PC-9 (cell line): ENCODE measurements at regions not wholly inside any gene's neighbourhood (a gene's known extent, or its start where the extent isn't known, plus 50 kb on each side); places are given as distances from the start of the nearest gene placed in this dataset.

ENCODE experiments used
- EZH2 ChIP-seq: fragments of 200-600 bp; sonication (generic); IDR thresholded peaks from 2 replicates; pipeline ENCODE4 v1.8.0; 2017; ENCODE audit warnings: antibody characterized with exemption, low read depth
- TF ChIP-seq, protein P1 (sequence below): fragments of 200-600 bp; sonication (generic); conservative IDR thresholded peaks from 2 replicates; pipeline ENCODE4 v1.6.1; 2017; ENCODE audit warnings: mixed run types, antibody characterized with exemption, mild to moderate bottlenecking, moderate library complexity

DNA sequence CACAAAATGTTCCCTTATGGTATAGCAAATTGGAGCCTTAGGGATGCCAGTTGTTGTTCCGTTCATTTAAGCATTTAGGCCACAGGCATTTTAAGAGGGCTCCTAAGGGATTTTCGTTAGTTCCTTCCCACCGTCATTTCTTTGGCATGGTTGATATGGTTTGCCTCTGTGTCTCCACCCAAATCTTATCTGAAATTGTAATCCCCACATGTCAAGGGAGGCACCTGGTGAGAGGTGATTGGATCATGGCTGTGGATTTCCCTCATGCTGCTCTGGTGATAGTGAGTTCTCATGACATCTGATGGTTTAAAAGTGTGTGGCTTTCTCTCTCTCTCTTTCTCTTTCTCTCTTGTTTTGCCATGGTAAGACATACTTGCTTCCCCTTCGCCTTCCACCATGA, 104.1 kb downstream of the ASB9 start:
- TF ChIP-seq, protein P1, sequence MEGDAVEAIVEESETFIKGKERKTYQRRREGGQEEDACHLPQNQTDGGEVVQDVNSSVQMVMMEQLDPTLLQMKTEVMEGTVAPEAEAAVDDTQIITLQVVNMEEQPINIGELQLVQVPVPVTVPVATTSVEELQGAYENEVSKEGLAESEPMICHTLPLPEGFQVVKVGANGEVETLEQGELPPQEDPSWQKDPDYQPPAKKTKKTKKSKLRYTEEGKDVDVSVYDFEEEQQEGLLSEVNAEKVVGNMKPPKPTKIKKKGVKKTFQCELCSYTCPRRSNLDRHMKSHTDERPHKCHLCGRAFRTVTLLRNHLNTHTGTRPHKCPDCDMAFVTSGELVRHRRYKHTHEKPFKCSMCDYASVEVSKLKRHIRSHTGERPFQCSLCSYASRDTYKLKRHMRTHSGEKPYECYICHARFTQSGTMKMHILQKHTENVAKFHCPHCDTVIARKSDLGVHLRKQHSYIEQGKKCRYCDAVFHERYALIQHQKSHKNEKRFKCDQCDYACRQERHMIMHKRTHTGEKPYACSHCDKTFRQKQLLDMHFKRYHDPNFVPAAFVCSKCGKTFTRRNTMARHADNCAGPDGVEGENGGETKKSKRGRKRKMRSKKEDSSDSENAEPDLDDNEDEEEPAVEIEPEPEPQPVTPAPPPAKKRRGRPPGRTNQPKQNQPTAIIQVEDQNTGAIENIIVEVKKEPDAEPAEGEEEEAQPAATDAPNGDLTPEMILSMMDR = no peak
- no peak for TF ChIP-seq EZH2
